Spleen (tissue), 11 donors: ENCODE measurements at regions not wholly inside any gene's neighbourhood (a gene's known extent, or its start where the extent isn't known, plus 50 kb on each side); places are given as distances from the start of the nearest gene placed in this dataset.

ENCODE experiments used
- DNase-seq: peaks from one replicate; pipeline ENCODE4 v3.0.0-alpha.2; 2020
- H3K27ac ChIP-seq, 8 donors: fragments of 200-600 bp; sonication (generic) in 7 of 8; 1 replicate in 4 of 8; 2 replicates in 4 of 8; pipeline versions ENCODE4 v1.5.0 to v1.8.0; 2016 to 2021; ENCODE audit warnings: inconsistent platforms in 4 of 8, mild to moderate bottlenecking in 4 of 8, moderate library complexity in 1 of 8
- H3K27me3 ChIP-seq, 7 donors: fragments of 200-600 bp; sonication (generic) in 6 of 7; replicated peaks in 1 of 7; 1 replicate in 4 of 7; 2 replicates in 3 of 7; pipeline versions ENCODE4 v1.5.0 to v1.8.0; 2016 to 2021; ENCODE audit warnings: inconsistent platforms in 3 of 7, mild to moderate bottlenecking in 1 of 7
- H3K36me3 ChIP-seq, 6 donors: fragments of 200-600 bp; sonication (generic) in 5 of 6; 1 replicate in 4 of 6; 2 replicates in 2 of 6; pipeline versions ENCODE4 v1.5.0 to v1.8.0; 2016 to 2021; ENCODE audit warnings: inconsistent platforms in 2 of 6
- H3K4me1 ChIP-seq, 6 donors: fragments of 200-600 bp; sonication (generic) in 5 of 6; 1 replicate in 3 of 6; 2 replicates in 3 of 6; pipeline versions ENCODE4 v1.5.0 to v1.8.0; 2016 to 2021; ENCODE audit warnings: inconsistent platforms in 3 of 6
- H3K4me3 ChIP-seq, 8 donors: fragments of 200-600 bp; sonication (generic) in 7 of 8; 1 replicate in 4 of 8; 2 replicates in 4 of 8; pipeline versions ENCODE4 v1.5.0 to v1.8.0; 2016 to 2021; ENCODE audit warnings: inconsistent platforms in 4 of 8, mild to moderate bottlenecking in 4 of 8, moderate library complexity in 2 of 8
- H3K9me3 ChIP-seq, 8 donors: fragments of 200-600 bp; sonication (generic) in 7 of 8; 1 replicate in 4 of 8; 2 replicates in 4 of 8; pipeline versions ENCODE4 v1.5.0 to v1.8.0; 2016 to 2021; ENCODE audit warnings: inconsistent platforms in 4 of 8
- CTCF ChIP-seq, 11 experiments: fragments of 200-600 bp in 7 of 11; fragments of 450-650 bp in 4 of 11; sonication (generic) in 4 of 11; IDR thresholded peaks in 8 of 11; conservative IDR thresholded peaks in 3 of 11; 1 replicate in 7 of 11; 2 replicates in 4 of 11; pipeline versions ENCODE4 v1.4.0 to v1.8.0; 2016 to 2021; ENCODE audit warnings: antibody characterized with exemption in 11 of 11, inconsistent platforms in 4 of 11, mild to moderate bottlenecking in 1 of 11
- POLR2A ChIP-seq, 3 donors: fragments of 450-650 bp; IDR thresholded peaks; one replicate each; pipeline ENCODE4 v1.5.1; 2017; ENCODE audit warnings: antibody characterized with exemption in 3 of 3, mild to moderate bottlenecking in 1 of 3
- POLR2AphosphoS5 ChIP-seq, 3 donors: sonication (generic); formaldehyde crosslinking; IDR thresholded peaks; one replicate each; pipeline ENCODE4 v1.5.1; 2017; ENCODE audit warnings: antibody characterized with exemption in 3 of 3
- WGBS, 5 donors: extraction: QIAGEN DNeasy Blood & Tissue Kit in 3 of 5; methylation state at CpG; one replicate each; pipeline versions ENCODE4 v1.1.5 to v1.1.7; 2013 to 2018; 5-methylcytosine and 5-hydroxymethylcytosine counted together
- intact Hi-C: fragments of 100-400 bp; cut with DNase I; formaldehyde crosslinking; loops from one replicate; pipeline ENCODE4 v1.15.0; 2023; ENCODE audit warnings: low total_unique reads
- donor health status: healthy with polysubstance abuse.
- donor health status: DM: no; HTN: no; CAD: no; lungs with moderate emphysema.
- donor health status: DM: no; HTN: no; CAD: no.
- donor health status: Bipolar disorder and iron deficiency.
- donor health status: healthy.
- donor health status: DM: no; HTN: no; CAD: no.
- donor health status: DM: yes; HTN: yes; CAD: no.

- intact Hi-C loops: no loop called here
- TF ChIP-seq CTCF (IDR thresholded peaks at IDR 0.05 in 8 of 11, conservative IDR thresholded peaks at IDR 0.05 in 3 of 11): no peak
- TF ChIP-seq POLR2AphosphoS5 (IDR thresholded peaks at IDR 0.05): no peak
- no peak for TF ChIP-seq POLR2A (IDR thresholded peaks at IDR 0.05)
- Histone ChIP-seq H3K4me1 (no peaks in the 10 kb centered on the region), H3K27me3 (no peaks in the 10 kb centered on the region), H3K27ac (no peak overlapping the region), H3K9me3 (no peaks in the 10 kb centered on the region), H3K4me3 (no peak overlapping the region), H3K36me3 (no peaks in the 10 kb centered on the region)
- 63 to 76% (median 69%) methylated on average over 2 of the region's 2 CpGs for WGBS, 5 donors
- DNase-seq: no peak
Observed at GRCh38 chr5:125333416-125333815, 587.0 kb upstream of the ZNF608 start.

GRCh38 chr5:125336401-125336800 lies 590.0 kb upstream of the ZNF608 start:
- peaks cover 0 to 2% (median 0%) of the 10 kb centered on the region in 8 donors for H3K9me3 ChIP-seq
- no peaks in the 10 kb centered on the region for H3K36me3 ChIP-seq
- 30 to 43% (median 40%) methylated on average over 2 of the region's 2 CpGs for WGBS, 5 donors
- peaks cover 0 to 6% (median 0%) of the 10 kb centered on the region in 6 donors for H3K4me1 ChIP-seq
- TF ChIP-seq POLR2AphosphoS5 (IDR thresholded peaks at IDR 0.05) (no peak), CTCF (IDR thresholded peaks at IDR 0.05 in 8 of 11, conservative IDR thresholded peaks at IDR 0.05 in 3 of 11) (no peak), POLR2A (IDR thresholded peaks at IDR 0.05) (no peak)
- no peak overlapping the region for H3K4me3 ChIP-seq
- intact Hi-C loops: no loop called here
- H3K27ac ChIP-seq: no peak overlapping the region
- DNase-seq: no peak
- no peaks in the 10 kb centered on the region for H3K27me3 ChIP-seq

- 86 to 89% (median 86%) methylated on average over 2 of the region's 2 CpGs for WGBS, 5 donors
- Histone ChIP-seq H3K27ac (no peak overlapping the region), H3K9me3 (peaks cover 0 to 4% (median 0%) of the 10 kb centered on the region in 8 donors), H3K27me3 (no peaks in the 10 kb centered on the region), H3K4me3 (no peak overlapping the region), H3K4me1 (peaks cover 0 to 6% (median 0%) of the 10 kb centered on the region in 6 donors), H3K36me3 (no peaks in the 10 kb centered on the region)
- no peak for TF ChIP-seq POLR2AphosphoS5 (IDR thresholded peaks at IDR 0.05)
- TF ChIP-seq POLR2A (IDR thresholded peaks at IDR 0.05): no peak
- no peak for TF ChIP-seq CTCF (IDR thresholded peaks at IDR 0.05 in 8 of 11, conservative IDR thresholded peaks at IDR 0.05 in 3 of 11)
- no peak for DNase-seq
- intact Hi-C loops: no loop called here
Observed at GRCh38 chr5:125337294-125337693, 590.9 kb upstream of the ZNF608 start.

GRCh38 chr5:125338440-125339174 lies 592.2 kb upstream of the ZNF608 start:
- Histone ChIP-seq H3K4me3 (no peak overlapping the region), H3K27me3 (no peaks in the 10 kb centered on the region), H3K9me3 (peaks cover 0 to 8% (median 0%) of the 10 kb centered on the region in 8 donors), H3K4me1 (peaks cover 0 to 6% (median 0%) of the 10 kb centered on the region in 6 donors), H3K36me3 (no peaks in the 10 kb centered on the region), H3K27ac (no peak overlapping the region)
- no peak for DNase-seq
- intact Hi-C loops: no loop called here
- no peak for TF ChIP-seq POLR2A (IDR thresholded peaks at IDR 0.05)
- no peak for TF ChIP-seq CTCF (IDR thresholded peaks at IDR 0.05 in 8 of 11, conservative IDR thresholded peaks at IDR 0.05 in 3 of 11)
- TF ChIP-seq POLR2AphosphoS5 (IDR thresholded peaks at IDR 0.05): no peak
- 49 to 67% (median 54%) methylated on average over 2 of the region's 2 CpGs for WGBS, 5 donors
